Fibroblast of peridontal ligament (primary cell): ENCODE measurements at regions not wholly inside any gene's neighbourhood (a gene's known extent, or its start where the extent isn't known, plus 50 kb on each side); places are given as distances from the start of the nearest gene placed in this dataset.
"Not testable (repeated sequence)": the region's sequence is repeated elsewhere in the genome, so short reads cannot be mapped to it uniquely, and the experiment has no call there.

Experiments
- DNase-seq: peaks from one replicate; pipeline ENCODE4 v3.0.0-alpha.2; 2010; ENCODE audit errors: extremely low read depth

GRCh38 chr4:164579270-164579942 is 174.5 kb upstream of the SMIM31 start:
- no peak for DNase-seq

- no peak for DNase-seq
These were observed 162.3 kb upstream of the SMIM31 start for GRCh38 chr4:164591666-164592065.

GRCh38 chr4:164595751-164596150 is 158.2 kb upstream of the SMIM31 start:
- no peak for DNase-seq

DNA sequence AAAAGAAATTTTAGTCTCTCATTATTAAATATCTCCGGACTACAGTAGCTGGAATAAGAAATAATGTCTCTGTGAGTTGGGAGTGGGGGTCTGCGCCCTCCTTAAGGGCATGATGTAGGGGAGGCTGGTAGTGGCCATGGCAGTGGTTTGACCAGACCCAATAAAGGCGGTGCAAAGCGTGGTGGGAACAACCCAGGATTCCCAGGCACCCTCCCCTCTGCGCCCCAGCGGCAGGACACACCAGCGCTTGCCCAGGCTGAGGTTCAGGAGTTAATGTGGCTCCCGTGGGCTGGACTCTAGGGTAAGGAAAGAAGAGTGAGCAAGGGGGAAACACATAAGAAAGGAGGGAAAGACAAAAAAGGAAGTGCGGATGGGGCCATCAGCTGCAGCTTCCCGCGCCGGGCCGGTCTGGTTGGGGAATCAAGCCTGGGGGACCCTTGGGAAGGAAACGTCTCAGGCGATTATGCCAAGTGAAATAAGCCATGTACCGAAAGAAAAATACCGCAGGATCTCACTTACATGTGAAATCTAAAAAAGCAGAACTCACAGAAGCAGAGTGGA is 157.5 kb upstream of the SMIM31 start:
- no peak for DNase-seq

- DNase-seq, result no peak
These were observed 157.0 kb upstream of the SMIM31 start for GRCh38 chr4:164596927-164597326.

GRCh38 chr4:164601653-164602052 is 152.3 kb upstream of the SMIM31 start:
- no peak for DNase-seq

DNA sequence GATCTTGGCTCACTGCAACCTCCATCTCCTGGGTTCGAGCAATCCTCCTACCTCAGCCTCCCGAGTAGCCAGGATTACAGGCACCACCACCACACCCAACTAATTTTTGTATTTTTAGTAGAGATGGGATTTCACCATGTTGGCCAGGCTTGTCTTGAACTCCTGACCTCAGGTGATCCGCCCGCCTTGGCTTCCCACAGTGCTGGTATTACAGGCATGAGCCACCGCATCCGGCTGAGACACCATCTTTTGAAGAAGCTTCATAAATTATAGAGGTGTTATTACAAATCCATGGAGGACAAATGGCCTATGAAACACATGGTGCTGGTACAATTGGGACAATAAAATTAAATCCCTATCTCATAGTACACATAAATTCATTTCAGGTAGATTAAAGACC is 148.1 kb upstream of the SMIM31 start:
- DNase-seq, result not testable (repeated sequence)

GRCh38 chr4:164606478-164606877 is 147.5 kb upstream of the SMIM31 start:
- no peak for DNase-seq

GRCh38 chr4:164613256-164613655 is 140.7 kb upstream of the SMIM31 start:
- DNase-seq, result no peak

DNA sequence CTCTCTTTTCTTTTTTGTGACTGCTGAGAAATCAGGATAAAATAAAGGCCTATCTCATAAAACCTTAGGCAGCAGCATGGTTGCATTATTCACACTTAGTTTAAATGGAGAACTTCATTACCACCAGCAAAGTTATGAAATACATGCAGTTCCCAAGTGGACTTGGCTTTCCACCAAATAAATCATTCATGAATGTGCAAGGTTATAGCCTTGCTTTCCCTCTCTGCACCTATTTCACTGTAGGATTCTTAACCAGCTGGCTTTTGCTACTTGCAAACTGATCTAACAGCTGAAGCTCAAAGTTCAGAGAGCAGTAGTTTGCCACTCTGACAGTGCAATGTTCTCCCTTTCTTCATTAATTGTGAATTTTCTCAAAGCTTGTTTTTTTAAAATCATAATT is 140.1 kb upstream of the SMIM31 start:
- no peak for DNase-seq

DNA sequence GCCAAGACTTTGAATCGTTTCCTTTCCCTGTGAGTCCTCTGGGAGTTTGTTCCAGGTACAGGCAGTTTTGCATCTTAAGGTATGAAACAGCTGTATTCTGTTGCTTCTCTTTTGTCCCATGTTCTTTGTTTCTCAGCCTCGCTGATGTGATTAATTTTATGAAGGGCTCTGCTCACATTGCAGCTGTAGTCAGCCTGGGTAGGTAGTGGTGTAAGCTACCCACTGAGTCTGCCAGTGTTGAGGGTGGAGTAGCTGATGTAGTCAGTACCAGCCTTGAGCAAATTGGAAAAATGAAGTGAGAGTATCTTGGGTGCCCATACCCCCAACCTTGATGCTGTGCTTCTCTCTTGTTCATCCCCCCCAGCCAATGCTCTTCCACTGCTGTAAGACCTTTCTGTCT is 139.6 kb upstream of the SMIM31 start:
- no peak for DNase-seq

DNA sequence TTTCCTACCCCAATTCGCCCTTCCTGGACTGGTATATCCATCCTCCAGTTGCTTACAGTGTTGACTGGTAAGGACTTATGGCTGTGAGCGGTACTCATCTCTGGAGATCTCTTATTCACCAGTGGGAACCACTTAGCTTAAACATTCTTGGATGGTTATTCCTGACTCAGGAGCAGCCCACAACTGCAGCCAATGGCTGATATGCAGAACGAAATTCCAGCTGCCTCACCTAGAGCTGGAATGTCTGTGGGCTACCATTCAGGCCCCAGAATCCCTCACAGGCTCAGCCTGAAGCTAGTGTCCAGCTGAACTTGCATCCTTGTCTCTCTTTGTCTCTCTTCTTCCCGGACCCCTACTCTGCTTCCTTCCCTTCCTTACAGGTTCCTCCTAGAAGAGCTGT is 138.9 kb upstream of the SMIM31 start:
- no peak for DNase-seq

DNA sequence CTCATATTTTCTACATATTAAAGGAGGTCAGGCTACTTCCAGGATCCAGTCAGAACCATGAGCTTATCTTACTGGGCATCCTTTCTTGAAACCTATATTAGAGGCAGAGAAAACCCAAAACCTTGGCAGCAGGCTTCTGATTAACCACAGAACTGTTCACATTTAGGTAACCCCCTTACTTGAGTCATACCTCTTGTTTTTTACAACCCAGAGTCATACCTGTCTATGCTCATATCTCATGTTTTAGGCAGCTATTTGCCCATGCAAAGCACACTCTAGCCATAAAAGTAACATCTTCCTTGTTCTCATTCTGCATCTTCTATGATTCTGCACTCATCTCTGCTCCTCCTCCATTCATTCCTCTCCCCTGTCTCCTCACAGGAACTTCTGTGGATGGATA is 138.0 kb upstream of the SMIM31 start:
- DNase-seq, result no peak

GRCh38 chr4:164616961-164617360 is 137.0 kb upstream of the SMIM31 start:
- DNase-seq, result no peak

- no peak for DNase-seq
These were observed 136.5 kb upstream of the SMIM31 start for GRCh38 chr4:164617426-164617825.

DNA sequence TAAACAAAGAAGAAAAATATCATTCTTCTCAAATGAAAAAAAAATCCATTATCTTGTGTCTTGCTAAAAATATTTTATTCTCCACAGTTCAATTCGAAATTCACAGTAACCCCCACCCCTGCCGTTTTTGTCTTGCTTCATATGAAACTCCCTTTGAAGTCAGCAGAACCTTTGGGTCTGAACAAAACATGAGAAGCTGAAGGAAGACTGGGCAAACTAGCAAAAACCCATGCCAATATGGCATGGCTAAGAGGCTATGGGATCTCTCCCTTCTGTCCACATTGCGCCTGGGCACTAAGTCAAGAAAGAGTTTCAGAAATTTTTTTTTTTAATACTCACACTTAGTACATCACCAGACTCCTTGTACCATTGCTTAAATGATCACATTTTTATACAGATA is 136.0 kb upstream of the SMIM31 start:
- DNase-seq, result no peak

DNA sequence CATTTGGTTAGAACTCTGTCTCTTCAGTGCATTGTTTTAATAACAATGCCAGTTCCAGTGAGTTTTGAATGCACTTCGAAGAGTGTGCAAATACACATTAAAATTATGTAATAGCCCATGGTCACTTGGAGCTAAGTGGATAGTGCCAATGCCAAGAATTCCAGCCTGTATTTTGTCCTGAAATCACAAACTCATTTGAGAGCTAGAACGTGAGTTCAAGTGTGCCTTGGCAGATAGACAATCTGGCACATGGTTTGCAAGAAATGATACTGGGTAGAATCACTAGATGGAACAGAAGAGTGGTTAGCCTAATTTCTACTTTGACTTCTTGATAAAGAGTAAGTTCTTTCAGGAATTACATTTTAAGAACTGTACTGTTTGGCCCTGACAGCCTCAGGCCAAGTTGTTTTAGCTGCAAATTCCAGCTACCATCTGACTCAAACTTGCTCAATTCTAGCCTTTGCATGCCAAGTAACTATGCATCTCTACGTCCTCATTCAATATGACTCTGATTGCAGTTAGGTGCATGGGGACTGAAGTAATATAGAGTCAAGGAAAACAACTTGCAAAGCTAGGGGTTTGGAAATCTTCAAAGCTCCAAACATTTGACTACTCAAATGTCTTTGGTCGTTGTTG is 131.9 kb upstream of the SMIM31 start:
- no peak for DNase-seq

DNA sequence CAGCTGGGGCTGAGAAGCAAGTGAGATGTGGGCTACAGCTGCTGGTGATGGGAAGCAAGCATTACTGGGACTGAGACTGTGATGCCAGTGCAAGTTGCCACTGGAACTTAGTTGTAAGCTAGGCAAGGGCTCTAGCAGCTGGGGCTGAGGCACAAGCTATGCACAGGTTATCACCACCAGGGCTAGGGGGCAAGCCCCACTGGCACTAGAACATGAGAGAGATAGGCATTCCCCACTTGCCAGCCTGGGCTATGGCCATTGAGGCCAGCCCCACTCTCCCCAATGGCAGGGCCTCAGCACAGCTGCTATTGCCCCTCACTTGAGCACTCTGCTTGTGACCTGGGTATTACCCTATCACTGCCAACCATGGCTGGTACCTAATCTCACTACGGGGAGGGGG is 130.8 kb upstream of the SMIM31 start:
- DNase-seq, result no peak

- DNase-seq, result no peak
These were observed 114.9 kb upstream of the SMIM31 start for GRCh38 chr4:164639001-164639400.

DNA sequence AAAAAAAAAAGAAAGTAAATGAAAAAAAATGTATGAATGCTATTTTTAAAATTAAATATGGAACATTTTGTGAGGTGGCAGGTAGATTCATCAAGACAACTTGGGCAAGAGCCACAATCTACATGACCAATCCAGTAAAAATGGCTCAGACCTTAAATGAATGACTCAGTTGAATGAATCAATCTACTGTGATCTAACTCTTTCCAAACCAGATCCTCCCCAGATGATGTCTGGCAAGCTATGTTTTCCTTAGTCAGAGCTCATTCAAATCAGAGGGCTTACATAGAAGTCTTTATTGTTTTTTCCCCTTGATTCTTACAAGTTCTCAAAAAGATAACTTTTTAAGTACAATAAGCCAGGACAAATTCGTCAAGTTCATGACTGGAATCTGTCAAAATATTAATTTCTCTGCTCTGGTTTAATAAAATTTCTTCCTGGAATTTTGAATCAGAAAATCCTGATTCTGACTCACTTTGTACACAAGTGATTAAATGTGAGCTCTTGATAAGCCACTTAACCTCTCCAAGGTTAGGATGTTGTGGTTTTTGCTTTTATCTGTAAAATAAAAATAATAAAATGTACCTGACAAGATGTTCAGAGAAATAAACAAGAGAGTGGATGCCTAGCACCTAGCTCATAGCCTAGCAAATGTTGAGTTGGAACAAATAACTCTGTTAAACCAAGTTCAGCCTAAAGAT is 105.6 kb upstream of the SMIM31 start:
- no peak for DNase-seq

- DNase-seq, result no peak
These were observed 105.1 kb upstream of the SMIM31 start for GRCh38 chr4:164648849-164649212.

DNA sequence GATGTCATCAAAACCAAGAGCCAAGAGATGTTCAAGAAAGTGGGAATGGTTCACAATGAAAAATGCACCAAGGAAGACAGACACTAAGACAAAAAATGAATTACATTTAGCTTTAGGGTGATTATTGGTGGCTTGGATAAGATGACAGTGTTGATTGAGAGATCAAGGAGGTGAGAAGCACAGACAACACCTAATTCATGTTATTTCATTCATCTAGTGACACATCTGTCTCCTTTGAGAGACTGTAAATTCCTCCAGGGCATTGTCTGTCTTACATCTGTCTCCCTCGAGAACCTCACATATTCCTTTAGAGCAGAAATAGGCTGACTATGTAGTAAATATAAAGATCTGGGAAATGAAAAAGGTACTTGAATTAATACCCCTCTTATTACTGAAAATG is 94.2 kb upstream of the SMIM31 start:
- no peak for DNase-seq

DNA sequence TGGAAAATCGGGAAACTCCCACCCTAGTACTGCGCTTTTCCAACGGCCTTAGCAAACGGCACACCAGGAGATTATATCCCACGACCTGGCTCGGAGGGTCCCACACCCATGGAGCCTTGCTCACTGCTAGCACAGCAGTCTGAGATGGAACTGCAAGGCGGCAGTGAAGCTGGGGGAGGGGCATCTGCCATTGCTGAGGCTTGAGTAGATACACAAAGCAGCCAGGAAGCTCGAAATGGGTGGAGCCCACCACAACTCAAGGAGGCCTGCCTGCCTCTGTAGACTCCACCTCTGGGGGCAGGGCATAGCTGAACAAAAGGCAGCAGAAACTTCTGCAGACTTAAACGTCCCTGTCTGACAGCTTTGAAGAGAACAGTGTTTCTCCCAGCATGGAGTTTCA is 77.8 kb upstream of the SMIM31 start:
- DNase-seq, result not testable (repeated sequence)
